H9 (cell line): ENCODE measurements at regions not wholly inside any gene's neighbourhood (a gene's known extent, or its start where the extent isn't known, plus 50 kb on each side); places are given as distances from the start of the nearest gene placed in this dataset.

ENCODE experiments used
- DNase-seq: peaks from one replicate; pipeline ENCODE4 v3.0.0-alpha.2; 2017
- H2AFZ ChIP-seq: one replicate; pipeline ENCODE4 v1.6.1; 2013; ENCODE audit warnings: mild to moderate bottlenecking, low read length, control low read depth, moderate library complexity
- H2AK5ac ChIP-seq: 2 replicates; pipeline ENCODE4 v1.6.1; 2013; ENCODE audit warnings: low read length, control low read depth, mixed read lengths; ENCODE audit not compliant: insufficient read length
- H2BK120ac ChIP-seq: one replicate; pipeline ENCODE4 v1.6.1; 2013; ENCODE audit warnings: low read depth, mild to moderate bottlenecking, low read length, control low read depth, inconsistent platforms; ENCODE audit not compliant: poor library complexity, severe bottlenecking
- H2BK12ac ChIP-seq: 2 replicates; pipeline ENCODE4 v1.6.1; 2013; ENCODE audit warnings: low read length, control low read depth, mixed read lengths, low read depth; ENCODE audit not compliant: insufficient read length
- H2BK15ac ChIP-seq: 2 replicates; pipeline ENCODE4 v1.6.1; 2013; ENCODE audit warnings: low read depth, low read length, control low read depth
- H2BK20ac ChIP-seq: one replicate; pipeline ENCODE4 v1.6.1; 2013; ENCODE audit warnings: low read depth, mild to moderate bottlenecking, low read length, control low read depth, inconsistent platforms; ENCODE audit not compliant: poor library complexity, severe bottlenecking
- H2BK5ac ChIP-seq: 2 replicates; pipeline ENCODE4 v1.6.1; 2013; ENCODE audit warnings: low read length, control low read depth, mixed read lengths; ENCODE audit not compliant: insufficient read length
- H3K14ac ChIP-seq: 2 replicates; pipeline ENCODE4 v1.6.1; 2013; ENCODE audit warnings: low read length, control low read depth; ENCODE audit not compliant: insufficient read depth
- H3K18ac ChIP-seq: 2 replicates; pipeline ENCODE4 v1.6.1; 2013; ENCODE audit warnings: low read depth, mild to moderate bottlenecking, mixed read lengths, low read length, control low read depth; ENCODE audit not compliant: insufficient read length
- H3K23ac ChIP-seq: 2 replicates; pipeline ENCODE4 v1.6.1; 2013; ENCODE audit warnings: low read length, control low read depth, mixed read lengths, low read depth; ENCODE audit not compliant: insufficient read length
- H3K23me2 ChIP-seq: 2 replicates; pipeline ENCODE4 v1.6.1; 2013; ENCODE audit warnings: low read depth, mild to moderate bottlenecking, mixed read lengths, low read length, control low read depth; ENCODE audit not compliant: insufficient read length, poor library complexity, severe bottlenecking
- H3K27ac ChIP-seq: 2 replicates; pipeline ENCODE4 v1.5.1; 2013; ENCODE audit warnings: low read length, control low read depth, mixed read lengths, low read depth; ENCODE audit not compliant: insufficient read length
- H3K27me3 ChIP-seq: 2 replicates; pipeline ENCODE4 v1.6.1; 2013; ENCODE audit warnings: low read length, control low read depth, inconsistent platforms; ENCODE audit not compliant: insufficient read depth
- H3K4ac ChIP-seq: 2 replicates; pipeline ENCODE4 v1.6.1; 2013; ENCODE audit warnings: low read depth, mild to moderate bottlenecking, control low read depth, inconsistent platforms, low read length, moderate library complexity
- H3K4me1 ChIP-seq: 2 replicates; pipeline ENCODE4 v1.6.1; 2013; ENCODE audit warnings: low read length, control low read depth, inconsistent platforms; ENCODE audit not compliant: insufficient read depth
- H3K4me2 ChIP-seq: 2 replicates; pipeline ENCODE4 v1.6.1; 2013; ENCODE audit warnings: low read length, control low read depth, mixed read lengths; ENCODE audit not compliant: insufficient read length, insufficient read depth
- H3K56ac ChIP-seq: 2 replicates; pipeline ENCODE4 v1.6.1; 2013; ENCODE audit warnings: low read depth, mild to moderate bottlenecking, mixed read lengths, low read length, control low read depth; ENCODE audit not compliant: insufficient read length
- H3K79me1 ChIP-seq: 2 replicates; pipeline ENCODE4 v1.6.1; 2013; ENCODE audit warnings: low read depth, mild to moderate bottlenecking, moderate library complexity, low read length, control low read depth, inconsistent platforms; ENCODE audit not compliant: insufficient read depth, poor library complexity, severe bottlenecking
- H3K79me2 ChIP-seq: 2 replicates; pipeline ENCODE4 v1.6.1; 2013; ENCODE audit warnings: low read length, control low read depth, inconsistent platforms; ENCODE audit not compliant: insufficient read depth
- H3K9ac ChIP-seq: 2 replicates; pipeline ENCODE4 v1.6.1; 2013; ENCODE audit warnings: low read length, control low read depth, mixed read lengths; ENCODE audit not compliant: insufficient read length; ENCODE audit errors: extremely low read depth
- H3K9me3 ChIP-seq: one replicate; pipeline ENCODE4 v1.6.1; 2013; ENCODE audit warnings: low read depth, low read length, inconsistent platforms; ENCODE audit not compliant: control insufficient read depth
- H3T11ph ChIP-seq: one replicate; pipeline ENCODE4 v1.6.1; 2013; ENCODE audit warnings: mild to moderate bottlenecking, low read length, control low read depth, inconsistent platforms
- H4K20me1 ChIP-seq: one replicate; pipeline ENCODE4 v1.6.1; 2013; ENCODE audit not compliant: control insufficient read depth, insufficient read length, insufficient read depth
- H4K5ac ChIP-seq: 2 replicates; pipeline ENCODE4 v1.6.1; 2013; ENCODE audit warnings: low read depth, mild to moderate bottlenecking, mixed read lengths, low read length, control low read depth; ENCODE audit not compliant: insufficient read length
- H4K8ac ChIP-seq: replicated peaks from 2 replicates; pipeline ENCODE4 v1.6.1; 2013; ENCODE audit warnings: low read length, control low read depth, mixed read lengths, low read depth; ENCODE audit not compliant: insufficient read length
- H4K91ac ChIP-seq: 2 replicates; pipeline ENCODE4 v1.6.1; 2013; ENCODE audit warnings: low read depth, mild to moderate bottlenecking, moderate library complexity, mixed read lengths, low read length, control low read depth; ENCODE audit not compliant: insufficient read length
- H3K27ac Mint-ChIP-seq, 3 experiments: 2 replicates in 2 of 3; 3 replicates in 1 of 3; pipeline ENCODE4 v1.8.0; 2020 to 2021; ENCODE audit warnings: mixed read lengths in 3 of 3, mild to moderate bottlenecking in 1 of 3, moderate library complexity in 1 of 3
- H3K27me3 Mint-ChIP-seq: 2 replicates; pipeline ENCODE4 v1.8.0; 2021; ENCODE audit warnings: low read depth, mild to moderate bottlenecking, moderate library complexity, mixed read lengths
- H3K36me3 Mint-ChIP-seq, 3 experiments: 2 replicates in 2 of 3; 3 replicates in 1 of 3; pipeline ENCODE4 v1.8.0; 2020 to 2021; ENCODE audit warnings: low read depth in 3 of 3, mixed read lengths in 3 of 3; ENCODE audit not compliant: insufficient read depth in 1 of 3
- H3K4me1 Mint-ChIP-seq, 2 experiments: 2 replicates each; pipeline ENCODE4 v1.8.0; 2020; ENCODE audit warnings: mixed read lengths in 2 of 2
- H3K4me3 Mint-ChIP-seq, 2 experiments: 2 replicates in 1 of 2; 3 replicates in 1 of 2; pipeline ENCODE4 v1.8.0; 2020 to 2021; ENCODE audit warnings: mild to moderate bottlenecking in 2 of 2, mixed read lengths in 2 of 2, moderate library complexity in 1 of 2
- H3K9me3 Mint-ChIP-seq, 2 experiments: 2 replicates in 1 of 2; 3 replicates in 1 of 2; pipeline ENCODE4 v1.8.0; 2020; ENCODE audit warnings: mild to moderate bottlenecking in 2 of 2, mixed read lengths in 2 of 2, moderate library complexity in 1 of 2
- CTCF ChIP-seq: fragments of 200-600 bp; sonication (generic); conservative IDR thresholded peaks from 3 replicates; pipeline ENCODE4 v1.8.0; 2021; ENCODE audit warnings: antibody characterized with exemption, mild to moderate bottlenecking
- WGBS: extraction: QIAGEN DNeasy Blood & Tissue Kit; methylation state at CpG from one replicate; pipeline ENCODE4 v1.1.7; 2013; ENCODE audit warnings: missing lambda C conversion rate, low lambda C conversion rate, mixed read lengths; ENCODE audit not compliant: insufficient read length; ENCODE audit errors: extremely low coverage; 5-methylcytosine and 5-hydroxymethylcytosine counted together

GRCh38 chr7:126001349-126001748, 1071.7 kb upstream of the POT1 start:
- no peak overlapping the region for H4K8ac ChIP-seq
- H3K27ac Mint-ChIP-seq, result no peak overlapping the region
- H3K4me1 Mint-ChIP-seq, result peaks cover 21 to 28% of the 10 kb centered on the region in 2 experiments
- no peak overlapping the region for H2BK5ac ChIP-seq
- H3K4ac ChIP-seq, result no peak overlapping the region
- H4K20me1 ChIP-seq, result no peaks in the 10 kb centered on the region
- no peaks in the 10 kb centered on the region for H3K27me3 Mint-ChIP-seq
- no peak overlapping the region for H2BK15ac ChIP-seq
- no peak overlapping the region for H2BK20ac ChIP-seq
- no peak overlapping the region for H3K14ac ChIP-seq
- no peak for TF ChIP-seq CTCF
- H2BK12ac ChIP-seq, result no peak overlapping the region
- H3K9me3 ChIP-seq, result no peaks in the 10 kb centered on the region
- no peaks in the 10 kb centered on the region; the same call in 1 of the 2 replicates for H3K27me3 ChIP-seq
- no peak overlapping the region for H3K56ac ChIP-seq
- no peak overlapping the region for H4K91ac ChIP-seq
- H3K23ac ChIP-seq, result no peak overlapping the region
- no peaks in the 10 kb centered on the region for H3K23me2 ChIP-seq
- no peak overlapping the region for H4K5ac ChIP-seq
- no peak overlapping the region for H3K4me3 Mint-ChIP-seq
- no CpG with 5 or more reads among the region's 1 CpG for WGBS
- H3K9me3 Mint-ChIP-seq, result no peaks in the 10 kb centered on the region
- no peak overlapping the region for H3T11ph ChIP-seq
- DNase-seq, result no peak
- peaks cover 5% of the 10 kb centered on the region for H3K79me1 ChIP-seq
- no peak overlapping the region for H3K18ac ChIP-seq
- peaks cover 6 to 20% (median 14%) of the 10 kb centered on the region in 3 experiments for H3K36me3 Mint-ChIP-seq
- H2BK120ac ChIP-seq, result no peak overlapping the region
- H3K9ac ChIP-seq, result no peak overlapping the region
- no peaks in the 10 kb centered on the region; the same call in 1 of the 2 replicates for H3K4me1 ChIP-seq
- no peak overlapping the region for H3K27ac ChIP-seq
- no peak overlapping the region for H3K4me2 ChIP-seq
- peaks cover 9% of the 10 kb centered on the region; the same call in 1 of the 2 replicates for H3K79me2 ChIP-seq
- no peak overlapping the region for H2AFZ ChIP-seq
- no peak overlapping the region for H2AK5ac ChIP-seq
